HG03442 (cell line): ENCODE measurements at regions not wholly inside any gene's neighbourhood (a gene's known extent, or its start where the extent isn't known, plus 50 kb on each side); places are given as distances from the start of the nearest gene placed in this dataset.
"Not testable (repeated sequence)": the region's sequence is repeated elsewhere in the genome, so short reads cannot be mapped to it uniquely, and the experiment has no call there.

Experiments
- ATAC-seq: cut with Tn5 transposase; IDR thresholded peaks from one replicate; pipeline ENCODE4 v1.9.1; 2021; ENCODE audit warnings: mild to moderate bottlenecking, moderate library complexity; ENCODE audit not compliant: unreplicated experiment

DNA sequence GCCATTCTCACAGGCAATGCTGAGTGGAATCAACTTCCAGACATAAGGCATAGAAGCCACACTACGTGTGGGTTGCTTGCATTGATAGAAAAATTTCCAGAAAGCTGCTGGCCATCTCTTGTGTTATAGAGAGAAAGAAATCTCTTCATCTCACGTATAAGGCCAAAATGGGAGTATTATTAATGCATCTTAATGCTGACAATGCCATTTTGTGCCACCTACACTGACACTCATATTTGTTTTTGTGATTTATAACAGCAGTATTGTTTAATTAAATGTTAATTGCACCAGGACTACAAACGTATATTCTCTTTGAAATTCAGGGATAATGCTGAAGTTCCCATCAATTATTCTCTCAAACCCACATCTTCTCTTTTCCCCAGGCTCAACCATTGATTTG is 56.1 kb upstream of the TMEM132D start:
- ATAC-seq, result no peak

DNA sequence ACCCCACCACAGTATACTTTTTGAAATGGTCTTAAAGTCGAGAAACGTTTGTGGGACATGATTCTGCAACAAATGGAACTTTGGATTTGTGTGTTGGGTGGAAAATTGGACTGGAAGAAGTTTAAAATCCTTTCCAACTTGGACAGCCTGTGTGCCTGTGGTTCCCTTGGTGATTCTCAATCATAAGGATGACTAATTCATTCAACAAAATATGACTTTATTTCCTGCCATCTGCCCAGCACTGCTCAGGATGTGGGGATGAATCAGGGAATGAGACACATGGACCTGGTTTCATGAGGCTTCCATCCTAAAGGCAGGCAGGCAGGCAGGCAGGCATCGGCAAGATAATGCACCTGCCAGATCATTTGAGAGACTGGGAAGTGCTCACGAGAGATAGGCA is 57.3 kb upstream of the TMEM132D start:
- no peak for ATAC-seq

DNA sequence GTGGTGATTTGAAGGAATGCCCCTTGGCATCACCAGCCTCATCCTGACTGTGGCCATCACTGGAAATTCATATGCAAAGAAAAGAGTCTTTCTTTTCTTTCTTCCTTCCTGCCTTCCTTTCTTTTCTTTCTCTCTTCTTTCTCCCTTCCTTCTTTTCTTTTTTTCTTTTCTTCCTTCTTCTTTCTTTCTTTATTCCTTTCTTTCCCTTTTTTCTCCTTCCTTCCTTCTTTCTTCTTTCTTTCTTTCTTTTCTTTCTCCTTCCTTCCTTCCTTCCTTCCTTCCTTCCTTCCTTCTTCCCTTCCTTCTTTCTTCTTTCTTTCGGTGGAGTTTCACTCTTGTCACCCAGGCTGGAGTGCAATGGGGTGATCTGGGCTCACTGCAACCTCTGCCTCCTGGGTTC is 58.0 kb upstream of the TMEM132D start:
- no peak for ATAC-seq

DNA sequence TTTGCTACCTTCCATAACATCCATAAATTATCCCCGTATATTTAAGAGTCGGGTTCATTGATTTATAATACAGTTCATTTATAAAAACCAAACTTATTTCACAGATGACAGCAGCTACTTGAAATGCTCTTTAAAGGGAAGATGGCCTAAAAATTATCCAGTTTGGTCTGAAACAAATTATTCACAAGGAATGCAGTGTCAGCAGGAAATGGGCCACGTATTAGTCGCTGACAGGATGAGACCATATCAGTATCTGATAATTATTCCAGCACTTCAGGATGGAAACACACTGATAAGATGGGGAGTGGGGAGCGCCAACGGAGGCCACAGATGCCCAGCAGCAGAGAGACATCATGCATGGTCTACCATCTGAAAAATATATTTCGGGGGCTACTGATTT is 60.5 kb upstream of the TMEM132D start:
- no peak for ATAC-seq

DNA sequence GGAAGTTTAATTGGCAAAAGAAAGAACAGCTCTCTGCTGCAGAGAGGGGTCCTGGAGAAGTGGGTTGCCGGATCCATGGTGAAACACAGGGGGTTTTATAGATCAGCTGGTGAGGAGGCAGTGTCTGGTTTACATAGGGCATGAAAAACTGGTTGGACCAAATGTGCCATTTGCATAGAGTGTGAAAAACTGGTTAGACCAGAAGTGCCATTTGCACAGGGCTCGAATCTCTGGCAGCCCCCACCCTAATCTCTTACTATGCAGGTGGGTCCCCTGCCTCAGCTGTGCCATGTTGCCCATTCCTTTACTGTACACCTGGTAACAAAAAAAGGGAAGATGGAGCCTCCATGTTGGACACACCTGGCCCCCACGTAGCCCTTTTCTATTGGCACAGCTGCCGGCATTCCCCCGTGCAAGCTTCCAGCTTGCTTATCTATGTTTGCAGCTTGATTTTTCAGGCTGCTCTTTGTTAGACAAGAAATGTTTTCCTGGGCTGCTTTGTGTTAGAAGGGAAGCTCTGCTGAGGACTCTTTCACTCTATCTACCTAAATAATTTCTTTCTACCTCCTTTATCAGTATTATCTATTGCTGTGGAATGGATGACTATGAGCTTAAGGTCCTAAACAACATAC is 61.1 kb upstream of the TMEM132D start:
- ATAC-seq, result no peak

DNA sequence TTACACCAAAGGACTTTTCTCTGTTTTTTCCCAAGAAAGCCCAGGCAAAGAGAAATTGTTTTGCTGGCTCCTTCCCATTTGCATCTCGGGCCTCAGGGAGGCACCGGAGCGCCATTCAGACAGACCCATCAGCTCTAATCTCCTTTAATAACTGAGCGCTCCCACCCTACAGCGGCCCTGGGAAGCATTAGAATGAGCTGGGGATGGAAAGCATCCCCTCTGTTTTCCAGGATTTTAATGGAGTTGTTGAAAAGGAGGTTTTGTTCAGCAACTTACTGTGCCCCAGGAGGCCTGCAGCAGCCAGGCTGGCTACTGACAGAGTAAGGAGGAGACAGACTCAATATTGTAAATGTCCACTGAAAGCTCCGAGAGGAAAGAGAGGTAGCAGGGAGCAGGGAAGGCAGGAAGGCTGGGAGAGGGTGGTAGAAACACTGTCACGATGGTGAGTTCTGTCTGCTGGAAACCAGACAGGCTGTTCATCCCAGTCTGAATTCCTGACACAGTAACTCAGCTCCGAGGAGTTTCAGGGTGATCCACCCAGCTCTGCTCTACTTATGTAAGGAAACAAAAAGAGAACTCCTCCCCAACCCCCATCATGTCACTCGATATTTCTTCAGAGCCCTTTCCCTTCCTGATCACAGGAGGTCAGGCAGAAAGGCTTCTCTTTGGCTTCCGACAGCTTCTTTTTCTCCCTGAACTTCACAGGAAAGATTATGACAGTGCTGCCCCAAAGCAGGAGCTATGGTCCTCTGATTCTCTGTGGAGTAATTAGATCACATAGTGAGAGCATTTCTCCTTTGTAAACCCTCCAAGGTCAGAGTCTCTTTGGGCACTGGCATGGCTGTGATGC is 62.5 kb upstream of the TMEM132D start:
- ATAC-seq, result no peak

DNA sequence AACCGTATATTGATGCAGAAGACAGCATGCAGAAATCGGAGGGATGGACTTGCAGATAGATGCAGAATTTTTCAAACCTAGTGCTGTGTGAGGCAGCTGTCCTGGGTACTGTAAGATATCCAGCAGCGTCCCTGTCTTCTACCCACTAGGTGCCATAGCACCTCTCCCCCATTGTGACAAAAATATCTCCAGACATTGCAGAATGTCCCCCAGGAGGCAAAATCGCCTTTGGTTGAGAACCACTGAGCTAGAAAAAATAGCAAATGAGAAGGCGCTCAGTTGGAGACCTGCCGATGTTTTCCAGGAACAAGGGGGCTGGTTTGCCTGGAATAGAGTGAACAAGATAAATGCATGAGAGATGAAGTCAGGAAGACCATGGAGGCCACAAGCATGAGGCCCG is 67.9 kb upstream of the TMEM132D start:
- no peak for ATAC-seq

DNA sequence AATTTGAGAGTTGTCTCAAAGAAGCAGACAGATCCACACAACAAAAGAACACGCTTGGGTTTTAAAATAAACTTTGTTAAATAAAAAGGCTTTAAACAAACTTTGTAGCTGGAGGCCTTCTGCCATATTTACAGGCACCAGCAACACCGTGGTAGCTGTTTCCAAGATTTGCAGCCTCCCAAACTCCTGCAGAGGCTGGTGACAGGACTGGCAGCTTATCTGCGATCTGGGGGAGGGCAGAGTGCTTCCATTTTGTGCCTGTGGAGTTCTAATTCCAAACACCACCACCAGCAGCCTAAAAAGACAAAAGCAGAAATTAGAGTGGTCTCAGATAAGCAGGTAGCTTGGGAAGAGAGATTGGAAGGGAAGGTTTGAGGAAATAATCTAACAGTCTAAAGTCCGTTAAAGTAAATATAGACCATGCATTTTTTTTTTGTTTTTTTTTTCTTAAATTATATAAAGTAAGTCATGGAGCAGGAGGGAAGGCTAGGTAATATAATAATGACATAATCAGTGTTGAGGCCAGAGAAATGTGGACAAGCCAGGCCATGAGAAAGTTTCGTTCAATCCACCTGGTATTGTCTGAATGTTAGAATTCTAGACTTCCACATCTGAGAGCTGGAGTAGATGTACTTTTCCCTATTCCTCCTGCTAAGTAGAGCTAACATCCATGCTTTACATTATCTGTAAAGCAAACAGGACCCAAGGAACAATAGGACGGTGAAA is 69.6 kb upstream of the TMEM132D start:
- ATAC-seq, result no peak

DNA sequence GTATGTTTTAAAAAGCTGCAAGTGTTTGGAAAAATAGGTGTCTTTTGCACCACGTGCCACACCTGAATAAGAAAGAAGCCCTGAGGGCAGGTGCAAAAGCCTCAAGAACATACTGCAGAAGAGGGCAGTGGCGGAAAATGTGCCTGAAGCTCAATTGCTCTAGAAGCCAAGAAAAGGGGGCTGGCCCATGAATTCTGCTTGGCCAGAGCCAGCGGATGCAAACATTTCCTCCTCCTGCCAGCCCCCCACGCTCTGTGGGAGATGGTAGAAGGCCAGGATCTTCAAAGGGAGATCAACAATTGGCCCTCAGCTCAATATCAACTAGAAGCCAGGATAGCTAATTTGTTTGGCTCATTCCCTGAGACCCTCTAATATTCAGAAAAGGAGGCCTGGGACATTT is 80.3 kb upstream of the TMEM132D start:
- no peak for ATAC-seq

DNA sequence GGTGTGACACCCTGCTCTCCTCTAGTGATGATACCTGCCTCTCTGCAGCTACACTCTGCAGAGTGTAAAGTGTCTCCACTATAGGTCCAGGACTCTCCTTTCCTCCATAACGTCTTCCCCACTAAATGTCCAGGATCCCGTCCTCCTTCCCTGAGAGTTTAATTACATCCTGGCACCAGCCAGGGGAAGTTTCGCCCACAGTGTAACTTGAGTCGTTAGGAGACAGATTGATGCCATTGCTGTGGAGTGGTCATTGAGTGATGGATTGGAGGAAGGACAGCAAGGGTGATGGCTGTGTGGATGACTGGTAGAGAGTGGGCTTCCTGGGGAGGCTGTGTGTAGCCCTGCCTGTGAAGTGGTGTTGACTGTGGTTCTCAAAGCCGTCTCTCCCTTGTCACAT is 84.0 kb upstream of the TMEM132D start:
- no peak for ATAC-seq

DNA sequence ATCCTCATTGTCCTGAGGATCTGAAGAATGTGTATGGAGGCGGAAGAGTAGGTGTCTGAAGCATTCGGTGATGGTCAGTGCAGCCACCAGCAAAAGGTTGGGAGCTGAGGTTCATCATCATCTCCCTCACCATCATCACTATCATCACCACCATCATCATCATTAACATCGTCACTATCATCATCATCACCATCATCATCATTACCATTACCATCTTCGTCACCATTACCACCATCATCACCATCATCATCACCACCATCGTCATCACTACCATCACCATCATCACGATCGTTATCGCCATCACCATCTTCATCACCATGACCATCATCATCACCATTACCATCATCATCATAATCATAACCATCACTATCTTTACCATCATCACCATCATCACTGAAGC is 90.8 kb upstream of the TMEM132D start:
- no peak for ATAC-seq

DNA sequence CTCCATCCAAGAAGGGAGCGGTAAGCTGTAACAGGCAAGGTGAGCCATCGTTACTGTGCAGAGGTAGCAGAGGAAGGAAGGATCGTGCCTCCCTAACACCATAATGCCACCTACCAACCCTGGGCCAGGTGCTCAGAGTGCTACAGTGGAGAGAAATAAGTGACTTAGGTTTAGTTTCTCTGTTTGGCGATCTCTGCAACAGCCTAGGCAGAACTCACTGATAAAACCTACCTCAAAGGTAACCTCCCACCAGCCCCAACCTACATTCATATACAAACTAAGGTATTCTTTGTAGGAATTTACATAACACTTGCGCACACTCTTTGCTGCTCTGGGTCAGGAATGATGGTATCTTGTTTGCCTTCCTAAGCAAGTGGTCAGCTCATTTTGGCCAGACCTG is 93.4 kb upstream of the TMEM132D start:
- ATAC-seq, result no peak

DNA sequence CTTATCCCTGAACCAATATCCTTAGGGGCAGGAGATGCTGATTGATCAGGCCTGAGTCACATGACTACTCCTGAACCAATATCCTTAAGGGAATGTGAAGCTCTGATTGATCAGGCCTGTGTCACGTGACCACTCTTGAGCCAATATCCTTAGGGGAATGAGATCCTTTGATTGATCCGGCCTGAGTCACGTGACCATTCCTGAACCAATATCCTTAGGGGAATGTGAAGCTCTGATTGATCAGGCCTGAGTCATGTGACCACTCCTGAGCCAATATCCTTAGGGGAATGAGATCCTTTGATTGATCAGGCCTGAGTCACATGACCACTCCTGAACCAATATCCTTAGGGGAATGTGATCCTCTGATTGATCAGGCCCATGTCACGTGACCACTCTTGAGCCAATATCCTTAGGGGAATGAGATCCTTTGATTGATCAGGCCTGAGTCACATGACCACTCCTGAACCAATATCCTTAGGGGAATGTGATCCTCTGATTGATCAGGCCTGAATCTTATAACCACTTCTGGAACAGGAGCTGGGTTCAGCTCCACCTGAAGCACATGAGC is 100.6 kb upstream of the TMEM132D start:
- not testable (repeated sequence) for ATAC-seq

DNA sequence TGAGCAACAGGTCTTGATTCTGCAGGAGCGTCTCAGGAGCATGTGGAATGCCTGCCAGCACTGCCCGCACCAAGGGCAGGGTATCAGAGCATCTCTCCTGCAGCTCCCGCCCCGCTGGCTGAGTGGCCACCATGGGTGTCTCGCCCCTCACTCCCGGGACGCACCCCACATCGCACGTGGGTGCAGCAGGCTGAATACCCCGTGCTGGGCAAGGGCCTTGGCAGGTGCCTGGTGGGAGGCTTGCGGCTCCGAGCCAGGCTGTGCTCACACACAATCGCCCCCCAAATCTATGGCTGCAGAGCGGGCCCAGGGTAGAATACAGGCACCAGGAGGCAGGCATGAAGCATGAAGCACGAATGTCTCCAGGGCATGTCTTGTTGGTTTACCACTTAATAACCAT is 103.9 kb upstream of the TMEM132D start:
- no peak for ATAC-seq

DNA sequence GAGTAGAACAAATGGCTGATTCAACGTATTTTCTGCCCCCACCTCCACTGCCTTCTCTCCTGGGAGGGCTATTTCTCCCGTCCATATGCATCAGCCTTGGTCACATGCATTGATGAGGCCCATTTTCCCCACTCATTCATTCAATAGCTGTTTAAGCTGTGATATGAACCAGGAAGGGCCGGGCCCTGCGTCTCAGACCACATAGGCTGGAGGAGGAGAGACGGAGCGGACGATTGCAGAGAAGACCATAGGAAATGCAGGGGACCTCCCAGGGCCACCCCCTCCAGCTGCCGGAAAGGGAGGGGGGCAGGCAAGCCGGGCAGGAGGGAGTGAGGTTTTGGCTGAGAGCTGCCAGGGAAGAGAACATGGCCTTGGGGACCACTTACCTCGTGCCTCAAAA is 104.4 kb upstream of the TMEM132D start:
- ATAC-seq, result no peak

DNA sequence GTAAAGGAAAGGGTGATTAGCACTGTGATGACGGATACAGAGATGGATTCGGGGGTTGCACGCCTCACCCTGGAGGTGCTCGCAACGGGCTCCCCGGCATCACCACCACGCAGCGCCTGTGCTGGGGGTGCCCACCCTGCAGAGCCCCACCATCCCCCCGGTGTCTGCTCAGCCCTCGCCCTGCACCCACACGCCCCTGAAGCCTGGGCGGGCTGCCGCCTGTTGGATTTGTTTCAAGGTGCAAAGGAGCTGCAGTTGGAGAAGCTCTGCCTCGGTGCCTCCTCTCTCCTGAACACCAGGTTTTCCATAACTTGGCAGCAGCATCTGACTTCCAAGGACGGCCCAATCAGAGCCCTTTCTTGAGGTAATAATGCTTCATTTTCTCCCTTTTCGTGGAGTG is 106.1 kb upstream of the TMEM132D start:
- ATAC-seq, result no peak

DNA sequence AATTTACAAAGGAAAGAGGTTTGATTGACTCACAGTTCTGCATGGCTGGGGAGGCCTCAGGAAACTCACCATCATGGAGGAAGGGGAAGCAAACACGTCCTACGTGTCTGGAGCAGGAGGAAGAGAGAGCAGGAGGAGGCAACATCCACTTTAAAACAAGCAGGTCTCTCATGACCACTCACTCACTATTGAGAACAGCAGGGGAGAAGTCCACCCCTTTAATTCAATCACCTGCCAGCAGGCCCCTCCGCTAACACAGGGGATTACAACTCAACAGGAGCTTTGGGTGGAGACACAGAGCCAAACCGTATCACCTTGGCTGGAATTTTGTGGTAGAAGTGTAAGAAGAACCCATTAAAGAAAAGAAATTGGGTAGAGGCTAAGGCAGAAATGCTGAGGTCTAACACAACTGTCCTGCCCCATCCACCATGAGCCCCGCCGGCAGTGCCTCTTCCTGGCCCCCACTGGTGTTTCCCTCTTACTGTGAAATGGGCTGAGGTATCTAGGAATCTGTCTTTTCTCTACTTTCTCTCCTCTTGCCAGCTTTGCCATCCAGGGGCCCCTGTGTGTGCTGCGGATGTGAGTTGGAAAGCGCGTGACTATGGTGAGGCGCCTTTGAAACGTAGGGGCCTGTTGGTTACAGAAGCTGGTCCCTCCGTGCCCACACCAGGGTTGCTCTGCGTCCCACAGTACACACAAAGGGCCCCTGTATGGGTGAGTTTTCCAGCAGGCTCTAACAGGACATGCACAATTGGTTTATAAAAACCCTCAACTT is 108.0 kb upstream of the TMEM132D start:
- ATAC-seq, result no peak

DNA sequence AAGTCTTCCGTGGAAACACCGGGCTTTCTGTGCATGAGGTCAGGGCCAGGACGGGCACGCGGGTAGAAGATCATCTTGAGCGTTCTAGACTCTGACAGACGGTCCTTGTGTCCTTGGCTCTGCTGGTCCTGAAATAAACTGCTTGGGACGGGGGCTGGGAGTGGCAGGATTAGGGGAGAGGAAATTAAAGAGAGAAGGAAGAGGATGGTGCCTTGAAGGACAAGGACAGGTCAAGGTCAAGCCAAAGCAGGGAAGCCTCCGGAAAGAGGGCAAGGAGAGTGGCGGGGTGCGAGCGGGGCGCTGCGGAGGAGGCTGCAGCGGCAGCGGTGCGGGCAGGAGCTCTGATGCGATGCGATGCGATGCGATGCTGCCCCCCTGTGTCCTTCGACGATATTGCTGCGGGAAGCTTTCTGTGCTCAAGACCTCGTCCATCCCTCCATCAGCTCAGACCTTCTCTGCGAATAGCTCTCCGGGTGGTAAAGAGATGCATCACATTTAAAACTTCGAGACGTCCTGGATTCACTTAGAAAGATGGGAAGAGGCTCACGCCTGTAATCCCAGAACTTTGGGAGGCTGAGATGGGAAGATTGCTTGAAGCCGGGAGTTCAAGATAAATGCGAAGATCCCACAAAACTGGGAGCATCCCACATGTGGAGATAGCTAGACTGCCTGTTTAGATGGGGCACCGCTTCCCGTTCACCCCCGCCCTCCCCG is 110.1 kb upstream of the TMEM132D start:
- peak; percentile 81 for ATAC-seq

DNA sequence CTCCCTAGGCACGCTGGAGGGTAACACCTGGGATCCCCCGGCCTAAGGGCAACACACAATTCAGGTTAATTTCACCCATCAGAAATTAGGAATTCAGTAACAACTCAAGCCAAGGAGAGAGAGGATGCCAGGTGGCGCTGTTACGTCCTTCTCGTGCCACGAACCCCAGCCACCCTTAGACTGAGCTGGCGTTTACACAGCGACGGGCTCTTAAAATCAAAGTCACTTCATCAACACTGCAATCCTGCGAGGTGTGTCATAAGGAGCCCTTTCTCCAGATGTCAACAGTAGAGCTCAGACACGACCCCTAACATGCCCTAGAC is 110.6 kb upstream of the TMEM132D start:
- no peak for ATAC-seq

DNA sequence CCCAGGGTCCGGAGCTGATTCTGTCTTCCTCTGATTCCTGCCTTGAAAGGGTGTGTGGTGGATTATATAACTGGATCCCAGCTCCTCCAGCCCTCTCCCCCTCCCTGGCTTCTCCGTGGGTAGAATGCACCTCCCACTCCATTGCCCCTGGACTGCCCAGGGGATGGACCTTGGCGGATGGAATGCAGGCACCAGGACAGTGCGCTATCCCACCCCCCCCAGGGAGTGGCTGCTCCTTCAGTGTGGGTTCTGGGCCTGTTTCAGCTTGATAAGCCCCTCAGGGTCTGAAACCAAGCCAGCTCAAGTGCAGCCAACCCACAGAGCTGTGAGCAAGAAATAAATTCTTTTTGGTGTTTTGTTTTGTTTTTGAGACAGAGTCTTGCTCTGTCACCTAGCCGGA is 112.4 kb upstream of the TMEM132D start:
- no peak for ATAC-seq
